ENCODE measurements at regions not wholly inside any gene's neighbourhood (a gene's known extent, or its start where the extent isn't known, plus 50 kb on each side); places are given as distances from the start of the nearest gene placed in this dataset.

GRCh38 chr6:19107468-19107867 is 720.3 kb downstream of the RNF144B start:
- Mint-ChIP-seq H3K4me1 (ENCODE audit: low read depth) (peaks cover 3% of the 10 kb centered on the region), H3K9me3 (ENCODE audit: low read depth) (peaks cover 40% of the 10 kb centered on the region), H3K27me3 (ENCODE audit: low read depth) (no peaks in the 10 kb centered on the region), H3K36me3 (ENCODE audit: low read depth) (peaks cover 17% of the 10 kb centered on the region), H3K4me3 (ENCODE audit: unreplicated experiment) (no peak overlapping the region), H3K27ac (ENCODE audit: unreplicated experiment) (no peak overlapping the region)
- DNase-seq (ENCODE audit: low spot score) = no peak
- TF ChIP-seq CTCF (IDR thresholded peaks at IDR 0.05) = no peak

DNA sequence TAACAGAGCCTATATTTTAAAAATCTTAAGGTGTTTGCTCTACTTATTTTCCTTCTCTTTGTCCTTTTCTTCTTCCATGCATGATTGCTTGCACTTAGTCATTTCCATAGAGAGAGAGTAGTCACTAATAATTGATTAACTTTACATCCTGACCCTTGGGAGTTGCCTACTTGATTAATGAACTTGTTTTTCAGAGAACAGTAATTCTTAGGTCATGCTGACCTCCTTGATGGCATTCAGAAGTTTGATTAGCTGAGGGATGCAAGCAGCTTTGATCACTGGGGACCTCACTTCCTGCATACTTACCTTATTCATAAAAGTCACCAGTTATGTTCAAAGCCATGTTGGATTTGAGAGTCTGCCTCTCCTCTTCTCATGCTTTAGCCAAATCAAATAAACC is 715.6 kb upstream of the ID4 start:
- Mint-ChIP-seq H3K36me3 (ENCODE audit: low read depth) (peaks cover 4% of the 10 kb centered on the region), H3K4me3 (ENCODE audit: unreplicated experiment) (no peak overlapping the region), H3K27me3 (ENCODE audit: low read depth) (no peaks in the 10 kb centered on the region), H3K4me1 (ENCODE audit: low read depth) (no peaks in the 10 kb centered on the region), H3K9me3 (ENCODE audit: low read depth) (peaks cover 43% of the 10 kb centered on the region), H3K27ac (ENCODE audit: unreplicated experiment) (no peak overlapping the region)
- no peak for TF ChIP-seq CTCF (IDR thresholded peaks at IDR 0.05)
- no peak for DNase-seq (ENCODE audit: low spot score)

DNA sequence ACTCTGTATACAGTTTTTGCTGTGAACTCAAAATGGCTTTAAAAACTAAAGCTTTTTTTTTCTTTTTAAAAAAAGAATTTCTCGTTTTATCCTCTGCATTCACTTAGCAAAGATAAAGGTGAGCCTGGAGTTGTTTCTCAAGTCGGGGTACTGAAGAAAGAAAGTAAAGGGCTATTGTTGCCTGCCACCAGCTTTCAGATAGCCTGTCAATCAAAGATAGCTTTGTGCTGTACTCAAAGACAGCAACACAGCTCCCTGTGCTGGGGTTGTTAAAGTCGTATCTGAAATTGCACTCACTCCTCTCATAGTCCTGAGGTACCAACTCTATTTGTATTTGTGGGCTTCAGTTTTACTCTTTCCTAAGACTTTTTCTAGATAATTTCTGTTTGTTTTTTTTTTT is 710.1 kb upstream of the ID4 start:
- H3K27me3 Mint-ChIP-seq (ENCODE audit: low read depth) = no peaks in the 10 kb centered on the region
- H3K4me3 Mint-ChIP-seq (ENCODE audit: unreplicated experiment) = no peak overlapping the region
- no peak overlapping the region for H3K27ac Mint-ChIP-seq (ENCODE audit: unreplicated experiment)
- TF ChIP-seq CTCF (IDR thresholded peaks at IDR 0.05) = no peak
- H3K9me3 Mint-ChIP-seq (ENCODE audit: low read depth) = peaks cover 19% of the 10 kb centered on the region
- H3K36me3 Mint-ChIP-seq (ENCODE audit: low read depth) = no peaks in the 10 kb centered on the region
- peaks cover 6% of the 10 kb centered on the region for H3K4me1 Mint-ChIP-seq (ENCODE audit: low read depth)
- DNase-seq (ENCODE audit: low spot score) = no peak

DNA sequence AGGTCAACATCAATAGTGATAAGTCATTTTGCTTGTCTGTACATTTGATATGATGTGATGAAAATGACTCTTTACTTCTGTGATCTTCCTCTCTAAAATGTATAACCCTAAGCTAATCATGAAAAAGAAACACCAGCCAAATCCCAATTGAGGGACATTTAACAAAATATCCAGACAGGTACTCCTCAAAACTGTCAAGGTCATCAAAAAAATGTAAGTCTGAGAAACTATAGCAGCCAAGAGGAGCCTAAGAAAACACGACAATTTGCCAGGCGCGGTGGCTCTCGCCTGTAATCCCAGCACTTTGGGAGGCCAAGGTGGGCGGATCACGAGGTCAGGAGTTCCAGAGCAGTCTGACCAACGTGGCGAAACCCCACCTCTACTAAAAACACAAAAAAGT is 708.5 kb upstream of the ID4 start:
- no peaks in the 10 kb centered on the region for H3K36me3 Mint-ChIP-seq (ENCODE audit: low read depth)
- peaks cover 6% of the 10 kb centered on the region for H3K4me1 Mint-ChIP-seq (ENCODE audit: low read depth)
- peaks cover 9% of the 10 kb centered on the region for H3K9me3 Mint-ChIP-seq (ENCODE audit: low read depth)
- TF ChIP-seq CTCF (IDR thresholded peaks at IDR 0.05) = no peak
- DNase-seq (ENCODE audit: low spot score) = no peak
- H3K27ac Mint-ChIP-seq (ENCODE audit: unreplicated experiment) = no peak overlapping the region
- H3K4me3 Mint-ChIP-seq (ENCODE audit: unreplicated experiment) = no peak overlapping the region
- H3K27me3 Mint-ChIP-seq (ENCODE audit: low read depth) = no peaks in the 10 kb centered on the region

GRCh38 chr6:19135706-19136105 is 701.5 kb upstream of the ID4 start:
- no peak overlapping the region for H3K27ac Mint-ChIP-seq (ENCODE audit: unreplicated experiment)
- H3K9me3 Mint-ChIP-seq (ENCODE audit: low read depth) = peaks cover 4% of the 10 kb centered on the region
- DNase-seq (ENCODE audit: low spot score) = no peak
- H3K4me3 Mint-ChIP-seq (ENCODE audit: unreplicated experiment) = no peak overlapping the region
- no peaks in the 10 kb centered on the region for H3K36me3 Mint-ChIP-seq (ENCODE audit: low read depth)
- no peaks in the 10 kb centered on the region for H3K27me3 Mint-ChIP-seq (ENCODE audit: low read depth)
- peaks cover 3% of the 10 kb centered on the region for H3K4me1 Mint-ChIP-seq (ENCODE audit: low read depth)
- no peak for TF ChIP-seq CTCF (IDR thresholded peaks at IDR 0.05)
